ENCODE measurements at regions not wholly inside any gene's neighbourhood (a gene's known extent, or its start where the extent isn't known, plus 50 kb on each side); places are given as distances from the start of the nearest gene placed in this dataset.

- no peak for DNase-seq
These were observed 398.3 kb downstream of the C6orf118 start for GRCh38 chr6:164911151-164911550.

- DNase-seq = no peak
These were observed 402.6 kb downstream of the C6orf118 start for GRCh38 chr6:164906766-164907165.

- no peak for DNase-seq
These were observed 404.1 kb downstream of the C6orf118 start for GRCh38 chr6:164905311-164905710.

GRCh38 chr6:164898412-164898811 is 411.0 kb downstream of the C6orf118 start:
- DNase-seq = peak; percentile 81

GRCh38 chr6:164897523-164898235 is 411.7 kb downstream of the C6orf118 start:
- peak; percentile 96 for DNase-seq

GRCh38 chr6:164889980-164890379 is 419.4 kb downstream of the C6orf118 start:
- no peak for DNase-seq

GRCh38 chr6:164887660-164888059 is 421.7 kb downstream of the C6orf118 start:
- no peak for DNase-seq

GRCh38 chr6:164882236-164882635 is 427.2 kb downstream of the C6orf118 start:
- no peak for DNase-seq

- peak; percentile 18 for DNase-seq
These were observed 437.6 kb downstream of the C6orf118 start for GRCh38 chr6:164871783-164872182.

GRCh38 chr6:164870164-164870563 is 439.2 kb downstream of the C6orf118 start:
- DNase-seq = peak; percentile 64

GRCh38 chr6:164861967-164862366 is 447.4 kb downstream of the C6orf118 start:
- DNase-seq = no peak

- no peak for DNase-seq
These were observed 449.6 kb downstream of the C6orf118 start for GRCh38 chr6:164859816-164860215.

GRCh38 chr6:164856138-164856537 is 453.3 kb downstream of the C6orf118 start:
- DNase-seq = no peak

- no peak for DNase-seq
These were observed 454.1 kb downstream of the C6orf118 start for GRCh38 chr6:164855281-164855680.

- DNase-seq = no peak
These were observed 454.9 kb downstream of the C6orf118 start for GRCh38 chr6:164854526-164854925.

GRCh38 chr6:164845773-164846172 is 463.6 kb downstream of the C6orf118 start:
- DNase-seq = no peak

GRCh38 chr6:164842085-164842484 is 467.3 kb downstream of the C6orf118 start:
- DNase-seq = no peak

GRCh38 chr6:164838068-164838615 is 471.3 kb downstream of the C6orf118 start:
- no peak for DNase-seq

GRCh38 chr6:164836486-164836885 is 472.9 kb downstream of the C6orf118 start:
- DNase-seq = no peak

- DNase-seq = no peak
These were observed 477.0 kb downstream of the C6orf118 start for GRCh38 chr6:164832410-164832809.

- peak; percentile 44 for DNase-seq
These were observed 481.9 kb downstream of the C6orf118 start for GRCh38 chr6:164827537-164827936.

GRCh38 chr6:164826831-164827468 is 482.5 kb downstream of the C6orf118 start:
- peak; percentile 38 for DNase-seq

GRCh38 chr6:164825386-164825785 is 484.0 kb downstream of the C6orf118 start:
- no peak for DNase-seq

- no peak for DNase-seq
These were observed 491.7 kb downstream of the C6orf118 start for GRCh38 chr6:164817662-164818061.
